Activated naive CD4-positive, alpha-beta T cell treated with anti-CD3 and anti-CD28 coated beads, Interleukin-2, amount 10 ng/mL, durations not matched to agents 7 days and 5 days (primary cell): ENCODE measurements at regions not wholly inside any gene's neighbourhood (a gene's known extent, or its start where the extent isn't known, plus 50 kb on each side); places are given as distances from the start of the nearest gene placed in this dataset.

Experiments
- CTCF ChIA-PET: fragments of 350-600 bp; sonication (Branson Sonifier 250); formaldehyde crosslinking; loops from one replicate; lab custom pipeline; 2021; ENCODE audit warnings: antibody characterized with exemption; lab: Charles Lee
- DNase-seq: peaks from one replicate; pipeline ENCODE4 v3.0.0-alpha.2; 2020
- H3K27ac Mint-ChIP-seq: one replicate; pipeline ENCODE4 v1.8.0; 2021; ENCODE audit warnings: mild to moderate bottlenecking, moderate library complexity, mixed read lengths
- H3K27me3 Mint-ChIP-seq: one replicate; pipeline ENCODE4 v1.8.0; 2021; ENCODE audit warnings: mild to moderate bottlenecking, mixed read lengths
- H3K36me3 Mint-ChIP-seq: one replicate; pipeline ENCODE4 v1.8.0; 2021; ENCODE audit warnings: mixed read lengths
- H3K4me1 Mint-ChIP-seq: one replicate; pipeline ENCODE4 v1.8.0; 2021; ENCODE audit warnings: mixed read lengths
- H3K4me3 Mint-ChIP-seq: one replicate; pipeline ENCODE4 v1.8.0; 2021; ENCODE audit warnings: mild to moderate bottlenecking, moderate library complexity, mixed read lengths
- H3K9me3 Mint-ChIP-seq: one replicate; pipeline ENCODE4 v1.8.0; 2021; ENCODE audit warnings: mixed read lengths

DNA sequence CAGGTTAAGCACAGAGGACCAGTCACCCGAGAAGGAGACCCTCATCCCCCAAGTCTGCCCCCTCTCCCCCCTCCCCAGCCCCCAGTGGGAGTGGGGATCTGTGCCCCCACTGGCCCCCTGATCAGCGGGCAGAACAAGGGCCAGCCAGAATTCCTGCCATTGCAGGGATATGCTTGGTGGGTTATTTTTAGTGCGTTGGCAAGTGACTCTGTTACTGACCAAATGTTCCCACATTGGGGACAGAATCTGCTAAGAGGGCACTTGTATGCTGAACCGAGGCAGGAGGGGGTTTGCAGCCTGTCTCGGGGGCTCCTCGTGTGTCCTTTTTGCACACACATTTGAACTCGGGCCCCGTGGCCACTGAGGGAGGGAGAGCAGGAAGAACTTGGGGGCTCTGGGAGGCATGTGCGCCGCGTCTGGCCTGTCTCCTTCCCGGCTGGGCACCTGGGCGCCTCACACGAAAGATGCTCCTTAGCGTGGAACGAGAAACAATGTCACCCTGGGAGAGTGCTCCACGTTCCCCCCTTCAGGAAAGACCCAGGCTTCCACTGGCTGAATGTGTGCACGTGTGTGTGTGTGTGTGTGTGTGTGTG, 66.4 kb upstream of the CASZ1 start:
- H3K4me3 Mint-ChIP-seq = no peak overlapping the region
- CTCF ChIA-PET = no interaction called here
- H3K27me3 Mint-ChIP-seq = peaks cover 88% of the 10 kb centered on the region
- H3K9me3 Mint-ChIP-seq = no peaks in the 10 kb centered on the region
- DNase-seq = no peak
- H3K36me3 Mint-ChIP-seq = no peaks in the 10 kb centered on the region
- H3K27ac Mint-ChIP-seq = no peak overlapping the region
- peaks cover 10% of the 10 kb centered on the region for H3K4me1 Mint-ChIP-seq

DNA sequence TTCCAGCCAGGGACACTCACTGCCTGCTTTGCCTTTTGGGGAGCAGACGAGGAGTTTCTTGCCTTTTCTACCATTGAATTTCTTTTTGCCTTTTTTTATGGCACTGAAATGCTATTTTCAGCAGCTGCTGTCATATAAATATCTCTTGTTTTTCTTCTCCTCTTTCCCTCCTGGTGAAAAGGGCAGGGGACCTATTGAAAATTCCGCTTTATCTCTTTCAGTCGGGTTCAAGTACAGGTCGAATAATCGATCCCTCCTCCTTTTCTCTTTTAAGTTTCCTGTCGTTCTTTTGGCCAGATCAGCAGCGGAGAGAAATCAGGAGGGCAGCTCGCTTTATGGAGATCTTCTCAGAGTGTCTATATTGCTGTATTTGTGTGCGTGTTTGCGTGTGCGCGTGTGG, 67.4 kb upstream of the CASZ1 start:
- H3K27ac Mint-ChIP-seq = no peak overlapping the region
- H3K36me3 Mint-ChIP-seq = no peaks in the 10 kb centered on the region
- H3K4me3 Mint-ChIP-seq = no peak overlapping the region
- CTCF ChIA-PET = interaction anchor here (0.6 kb wide), 1 partner anchor 913 kb away, joined by 3 read pairs; no protein-coding TSS in a partner anchor
- no peaks in the 10 kb centered on the region for H3K9me3 Mint-ChIP-seq
- no peak for DNase-seq
- H3K27me3 Mint-ChIP-seq = peaks cover 94% of the 10 kb centered on the region
- peaks cover 10% of the 10 kb centered on the region for H3K4me1 Mint-ChIP-seq

DNA sequence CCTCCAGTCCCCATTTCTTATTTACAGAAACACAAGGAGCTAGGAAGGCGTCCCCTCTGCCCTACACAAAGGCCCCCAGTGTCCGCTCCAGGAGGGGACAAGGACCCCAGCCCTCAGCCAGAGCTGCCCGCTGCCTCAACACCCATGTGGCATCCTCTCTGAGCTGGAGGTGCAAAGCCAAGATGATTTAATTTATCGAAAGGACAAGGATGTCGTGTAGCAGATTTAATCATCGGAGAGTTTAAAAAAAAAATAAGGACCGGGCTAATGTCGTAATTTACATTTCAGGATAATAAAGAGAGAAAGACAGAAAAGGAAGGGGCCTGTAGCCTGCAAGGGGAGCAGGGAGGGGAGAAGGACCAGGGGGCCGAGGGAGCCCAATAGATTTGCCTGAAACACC, 68.3 kb upstream of the CASZ1 start:
- peaks cover 98% of the 10 kb centered on the region for H3K27me3 Mint-ChIP-seq
- H3K4me3 Mint-ChIP-seq = no peak overlapping the region
- H3K9me3 Mint-ChIP-seq = no peaks in the 10 kb centered on the region
- H3K36me3 Mint-ChIP-seq = no peaks in the 10 kb centered on the region
- CTCF ChIA-PET = interaction anchor here (0.6 to 1.6 kb wide), 4 partner anchors 131 to 371 kb away, joined by 3 to 4 read pairs (median 4); no protein-coding TSS in a partner anchor
- DNase-seq = no peak
- no peak overlapping the region for H3K27ac Mint-ChIP-seq
- H3K4me1 Mint-ChIP-seq = peaks cover 10% of the 10 kb centered on the region

DNA sequence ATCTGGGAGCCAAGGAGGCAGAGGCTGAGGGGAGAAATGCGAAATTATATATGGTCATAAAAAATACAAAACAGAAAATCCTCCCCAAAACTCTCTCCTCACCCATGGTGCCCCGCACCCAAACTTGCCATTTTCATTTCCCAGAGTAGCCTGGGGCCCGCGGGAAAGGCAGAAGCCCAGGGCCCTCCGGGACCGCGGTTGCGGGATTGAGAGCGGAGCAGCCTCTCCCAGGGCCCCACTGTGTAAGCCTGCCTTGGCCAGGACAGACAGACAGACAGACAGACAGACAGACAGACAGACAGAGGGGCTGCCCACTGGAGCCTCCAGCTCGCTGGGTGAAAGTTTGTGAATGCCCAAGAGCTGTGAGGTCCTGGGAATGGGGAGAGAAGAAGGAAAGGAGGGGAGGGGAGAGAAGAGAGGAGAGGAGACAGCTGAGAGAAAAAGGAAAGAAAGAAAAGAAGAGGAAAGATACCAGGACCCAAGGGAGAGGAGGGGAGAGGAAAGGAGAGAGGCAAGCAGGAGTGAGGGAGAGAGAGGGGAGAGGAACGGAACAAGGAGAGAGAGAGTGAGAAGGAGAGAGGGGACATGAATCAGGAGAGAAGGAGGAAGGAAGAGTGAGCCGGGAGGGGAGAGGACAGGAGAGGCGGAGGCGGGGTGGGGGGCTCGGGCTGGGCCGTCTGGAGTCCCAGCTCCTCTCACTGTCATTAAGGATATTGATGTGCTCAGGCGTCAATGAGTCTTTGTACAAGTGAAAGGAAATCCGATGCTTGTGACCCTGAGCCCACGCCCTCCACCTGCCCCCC, 69.3 kb upstream of the CASZ1 start:
- peaks cover 10% of the 10 kb centered on the region for H3K4me1 Mint-ChIP-seq
- no peaks in the 10 kb centered on the region for H3K36me3 Mint-ChIP-seq
- no peak overlapping the region for H3K4me3 Mint-ChIP-seq
- no peak overlapping the region for H3K27ac Mint-ChIP-seq
- CTCF ChIA-PET = interaction anchor here (0.6 to 1.6 kb wide), 4 partner anchors 15 to 372 kb away, joined by 3 to 4 read pairs (median 4); no protein-coding TSS in a partner anchor
- no peak for DNase-seq
- peaks cover 93% of the 10 kb centered on the region for H3K27me3 Mint-ChIP-seq
- no peaks in the 10 kb centered on the region for H3K9me3 Mint-ChIP-seq

DNA sequence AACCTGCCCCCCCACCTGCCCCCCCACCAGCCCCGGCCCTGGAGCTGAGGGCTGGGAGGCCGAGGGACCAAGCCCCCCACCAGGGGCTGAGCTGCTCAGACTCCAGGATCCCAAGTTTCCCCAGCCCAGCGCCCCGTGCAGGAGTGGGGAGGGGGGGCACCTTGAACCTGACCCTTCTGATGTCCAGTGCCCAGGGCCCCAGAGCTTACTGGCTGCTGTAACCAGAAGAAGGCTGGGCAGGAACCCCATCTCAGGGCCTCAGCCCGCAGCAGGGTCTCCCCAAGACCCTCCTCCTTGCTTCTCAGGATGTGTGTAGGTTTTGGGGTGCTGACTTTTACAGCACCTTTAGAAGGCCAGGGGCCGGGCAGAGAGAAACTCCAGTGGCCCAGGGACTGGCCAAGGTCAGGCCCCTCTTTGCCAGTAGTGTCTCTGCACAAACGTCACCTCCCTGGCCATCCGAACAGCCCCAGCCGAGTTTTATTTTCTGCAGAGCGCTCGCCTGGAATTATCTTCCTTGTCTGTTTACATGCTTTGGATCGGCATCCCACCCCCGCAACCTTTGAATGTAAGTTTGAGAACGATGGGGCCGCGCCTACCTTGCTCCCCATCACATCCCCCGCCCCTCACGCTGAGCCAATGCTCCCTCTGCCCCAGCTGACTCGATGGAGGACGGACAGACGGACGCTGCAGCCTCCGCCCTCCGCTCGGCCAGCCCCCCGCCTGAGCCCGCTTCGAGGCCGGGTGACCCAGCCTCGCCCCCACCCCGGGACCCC, 70.1 kb upstream of the CASZ1 start:
- no peaks in the 10 kb centered on the region for H3K36me3 Mint-ChIP-seq
- peak overlapping the region; percentile 58 for H3K4me3 Mint-ChIP-seq
- DNase-seq = peak; percentile 45
- no peaks in the 10 kb centered on the region for H3K9me3 Mint-ChIP-seq
- peaks cover 90% of the 10 kb centered on the region for H3K27me3 Mint-ChIP-seq
- no peak overlapping the region for H3K27ac Mint-ChIP-seq
- peaks cover 10% of the 10 kb centered on the region for H3K4me1 Mint-ChIP-seq
- CTCF ChIA-PET = interaction anchor here (0.6 to 1.2 kb wide), 3 partner anchors 15 to 357 kb away, joined by 3 read pairs; no protein-coding TSS in a partner anchor

DNA sequence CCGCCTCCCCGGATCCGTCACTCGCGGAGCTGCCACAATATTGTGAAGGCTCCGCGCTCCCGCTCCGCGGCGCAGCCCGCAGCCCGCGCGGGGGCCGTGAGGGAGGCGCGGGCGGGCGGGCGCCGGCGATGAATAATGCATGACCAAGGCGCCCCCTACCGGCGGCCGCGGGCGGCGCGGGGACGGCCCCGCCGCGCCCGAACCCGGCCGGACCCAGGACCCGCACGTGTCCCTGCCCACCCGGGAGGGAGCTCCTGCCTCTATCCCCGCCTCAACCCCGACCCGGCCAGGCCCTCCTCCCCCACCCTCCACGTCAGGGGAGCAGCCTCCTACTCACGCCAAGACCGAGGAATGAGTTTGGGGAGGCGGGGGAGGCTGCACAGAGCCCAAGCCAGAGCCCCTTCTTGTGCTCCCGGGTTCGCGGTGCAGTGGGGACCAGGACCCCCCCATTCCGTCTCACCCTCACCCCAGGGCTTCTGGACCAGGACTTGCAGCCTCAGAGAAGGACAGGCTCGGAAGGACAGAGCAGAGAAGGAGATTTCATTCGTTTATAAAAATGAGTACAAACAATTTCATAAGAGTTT, 70.8 kb upstream of the CASZ1 start:
- peaks cover 10% of the 10 kb centered on the region for H3K4me1 Mint-ChIP-seq
- no peak overlapping the region for H3K4me3 Mint-ChIP-seq
- DNase-seq = peak; percentile 71
- no peak overlapping the region for H3K27ac Mint-ChIP-seq
- no peaks in the 10 kb centered on the region for H3K9me3 Mint-ChIP-seq
- no peaks in the 10 kb centered on the region for H3K36me3 Mint-ChIP-seq
- CTCF ChIA-PET = interaction anchor here (0.6 to 1.6 kb wide), 3 partner anchors 174 to 372 kb away, joined by 3 to 9 read pairs (median 4); no protein-coding TSS in a partner anchor
- H3K27me3 Mint-ChIP-seq = peaks cover 90% of the 10 kb centered on the region

DNA sequence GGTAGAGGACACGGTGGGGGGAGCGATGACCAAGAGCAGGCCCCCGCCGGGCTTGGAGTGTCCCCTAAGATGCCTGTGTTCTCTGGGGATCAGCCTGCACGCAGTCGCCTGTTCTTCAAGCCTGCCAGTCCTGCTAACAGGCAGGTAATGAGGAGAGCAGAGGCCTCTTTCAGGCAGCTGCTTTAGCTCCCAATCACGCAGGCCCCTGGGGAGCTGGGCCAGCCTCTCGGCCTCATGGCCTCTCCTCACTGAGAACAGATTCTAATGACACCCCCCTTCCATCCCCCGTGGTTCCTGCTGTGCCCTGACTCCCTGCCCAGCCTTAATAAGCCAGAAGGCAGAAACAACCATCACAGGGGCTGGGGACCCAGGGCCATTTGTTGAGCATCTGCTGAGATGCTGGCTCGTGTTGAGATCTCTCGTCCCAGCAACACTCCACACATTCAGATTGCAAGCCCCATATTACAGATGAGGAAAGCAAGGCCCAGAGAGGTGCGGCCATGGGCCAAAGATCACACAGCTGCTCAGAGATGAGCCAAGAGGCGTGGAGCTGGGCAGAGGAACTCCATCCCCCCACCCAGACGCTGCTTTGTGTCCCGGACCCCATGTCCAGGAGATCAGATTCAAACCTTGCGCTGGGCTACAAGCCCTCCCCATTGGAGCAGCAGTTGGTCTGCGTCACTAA, 71.6 kb upstream of the CASZ1 start:
- CTCF ChIA-PET = interaction anchor here (1.6 kb wide), 1 partner anchor 373 kb away, joined by 9 read pairs; no protein-coding TSS in a partner anchor
- H3K9me3 Mint-ChIP-seq = no peaks in the 10 kb centered on the region
- H3K36me3 Mint-ChIP-seq = no peaks in the 10 kb centered on the region
- H3K4me3 Mint-ChIP-seq = peak overlapping the region; percentile 21
- DNase-seq = no peak
- peaks cover 86% of the 10 kb centered on the region for H3K27me3 Mint-ChIP-seq
- H3K4me1 Mint-ChIP-seq = peaks cover 10% of the 10 kb centered on the region
- H3K27ac Mint-ChIP-seq = no peak overlapping the region

DNA sequence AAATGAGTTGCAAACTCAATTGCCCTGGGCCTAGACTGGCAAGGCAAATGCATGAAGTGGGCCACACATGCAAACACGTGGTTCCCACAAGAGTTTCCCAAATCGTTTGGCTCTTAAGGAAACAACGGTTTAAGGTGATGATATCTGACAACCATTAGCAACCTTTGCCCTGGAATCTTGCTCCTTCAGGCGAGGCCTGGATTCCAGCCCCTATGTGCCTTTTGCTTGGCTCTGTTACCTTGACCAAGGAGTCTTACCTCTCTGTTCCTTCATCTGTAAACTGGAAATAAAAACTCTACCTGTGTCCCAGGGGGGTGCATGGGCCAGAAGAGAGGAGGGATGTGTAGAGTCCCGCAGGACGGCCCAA, 72.1 kb upstream of the CASZ1 start:
- H3K27me3 Mint-ChIP-seq = peaks cover 86% of the 10 kb centered on the region
- H3K36me3 Mint-ChIP-seq = no peaks in the 10 kb centered on the region
- CTCF ChIA-PET = interaction anchor here (0.7 to 1.6 kb wide), 3 partner anchors 24 to 373 kb away, joined by 3 to 9 read pairs (median 3); no protein-coding TSS in a partner anchor
- no peak overlapping the region for H3K27ac Mint-ChIP-seq
- no peak overlapping the region for H3K4me3 Mint-ChIP-seq
- DNase-seq = no peak
- H3K4me1 Mint-ChIP-seq = peaks cover 10% of the 10 kb centered on the region
- H3K9me3 Mint-ChIP-seq = no peaks in the 10 kb centered on the region

DNA sequence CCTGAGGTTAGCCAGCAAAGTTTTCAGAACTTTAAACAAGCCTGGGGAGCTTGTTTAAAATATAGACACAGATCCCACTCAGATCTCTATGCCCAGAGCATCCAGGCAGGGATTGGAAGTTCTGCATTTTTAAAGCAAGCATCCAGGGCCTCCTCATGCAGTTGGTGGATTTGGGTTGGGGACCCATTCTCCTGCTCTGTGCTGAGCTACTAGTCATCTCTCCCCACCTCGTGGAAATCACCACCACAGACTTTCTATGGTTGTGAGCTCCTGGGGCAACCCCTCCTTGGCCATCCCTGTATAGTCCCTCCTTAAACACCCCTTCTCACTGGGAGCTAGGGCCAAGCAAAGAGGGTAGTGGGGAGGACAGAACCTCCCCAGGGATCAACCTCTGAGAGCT, 73.5 kb upstream of the CASZ1 start:
- CTCF ChIA-PET = interaction anchor here (0.9 to 2.1 kb wide), 4 partner anchors 178 to 375 kb away, joined by 3 to 10 read pairs (median 4); no protein-coding TSS in a partner anchor
- no peak for DNase-seq
- Mint-ChIP-seq H3K27ac (no peak overlapping the region), H3K36me3 (no peaks in the 10 kb centered on the region), H3K4me1 (peaks cover 10% of the 10 kb centered on the region), H3K9me3 (no peaks in the 10 kb centered on the region), H3K27me3 (peaks cover 83% of the 10 kb centered on the region), H3K4me3 (no peak overlapping the region)

DNA sequence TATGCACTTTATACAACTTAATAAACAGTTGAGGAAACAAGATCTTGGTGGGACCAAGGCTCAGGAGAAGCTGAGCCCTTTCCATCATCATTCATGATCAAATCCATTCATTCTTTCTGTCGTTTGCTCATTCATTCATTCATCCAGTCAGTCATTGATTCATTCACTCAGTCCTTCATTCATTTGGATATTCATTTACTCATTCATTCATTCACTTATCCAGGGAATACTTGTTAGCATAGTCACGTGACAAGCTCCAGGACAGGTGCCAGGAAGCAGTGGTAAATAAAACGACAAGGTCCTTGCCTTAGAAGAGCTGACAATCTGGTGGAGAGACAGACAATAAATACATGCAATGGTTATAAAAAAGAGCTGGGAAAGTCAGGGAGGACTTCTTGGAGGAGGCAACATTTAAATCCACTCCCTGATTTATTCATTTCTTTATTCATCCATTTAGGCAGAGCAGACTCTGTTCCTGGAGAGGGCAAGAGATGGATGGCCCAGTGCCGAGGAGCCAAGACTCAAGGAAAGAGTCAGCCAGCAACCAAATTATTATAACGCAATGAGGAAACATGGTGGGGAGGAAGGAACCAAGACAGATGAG, 74.1 kb upstream of the CASZ1 start:
- Mint-ChIP-seq H3K27me3 (peaks cover 80% of the 10 kb centered on the region), H3K4me1 (peaks cover 10% of the 10 kb centered on the region), H3K27ac (no peak overlapping the region), H3K4me3 (no peak overlapping the region), H3K9me3 (no peaks in the 10 kb centered on the region), H3K36me3 (no peaks in the 10 kb centered on the region)
- CTCF ChIA-PET = interaction anchor here (0.9 to 2.1 kb wide), 3 partner anchors 179 to 376 kb away, joined by 3 to 10 read pairs (median 4); no protein-coding TSS in a partner anchor
- DNase-seq = no peak

DNA sequence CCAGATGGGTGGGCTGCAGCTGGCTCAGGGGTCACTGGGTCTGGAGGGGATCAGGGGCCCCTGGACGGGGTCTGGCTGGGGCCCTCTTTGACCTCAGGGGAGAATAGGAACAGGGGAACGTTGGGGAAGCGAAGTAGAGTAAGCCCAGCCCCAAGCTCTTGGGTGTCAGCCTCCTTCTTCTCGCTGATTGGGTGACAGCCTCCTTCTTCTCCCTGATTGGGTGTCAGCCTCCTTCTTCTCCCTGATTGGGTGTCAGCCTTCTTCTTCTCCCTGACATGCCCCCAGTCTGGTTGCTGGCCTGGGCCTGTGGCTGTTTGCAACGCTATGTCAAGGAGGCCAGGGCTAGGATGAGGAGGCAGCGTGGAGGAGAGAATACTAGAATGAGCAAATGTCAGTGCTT, 76.7 kb upstream of the CASZ1 start:
- no peaks in the 10 kb centered on the region for H3K4me1 Mint-ChIP-seq
- H3K27me3 Mint-ChIP-seq = peaks cover 65% of the 10 kb centered on the region
- CTCF ChIA-PET = no interaction called here
- no peak overlapping the region for H3K27ac Mint-ChIP-seq
- no peaks in the 10 kb centered on the region for H3K36me3 Mint-ChIP-seq
- no peak overlapping the region for H3K4me3 Mint-ChIP-seq
- DNase-seq = no peak
- no peaks in the 10 kb centered on the region for H3K9me3 Mint-ChIP-seq

DNA sequence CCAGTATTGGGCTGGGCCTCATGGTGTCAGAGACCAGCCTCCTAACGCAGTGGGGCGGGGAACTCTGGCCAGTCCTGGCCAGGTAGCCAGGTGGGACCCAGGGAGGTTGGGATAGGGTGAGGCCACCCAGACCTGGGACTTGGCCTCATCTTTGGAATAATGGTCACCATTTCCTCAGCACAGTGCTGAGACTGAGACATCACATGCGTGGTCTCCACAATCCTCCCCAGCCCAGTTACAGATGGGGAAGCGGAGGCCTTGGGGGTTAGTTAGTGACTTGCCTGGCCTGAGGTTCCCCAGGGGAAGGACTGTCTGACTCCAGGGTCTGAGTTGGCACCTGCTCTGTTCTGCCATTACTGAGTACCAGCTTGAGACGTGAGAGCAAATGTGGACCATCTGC, 77.9 kb upstream of the CASZ1 start:
- DNase-seq = no peak
- H3K4me1 Mint-ChIP-seq = no peaks in the 10 kb centered on the region
- no peak overlapping the region for H3K4me3 Mint-ChIP-seq
- H3K9me3 Mint-ChIP-seq = no peaks in the 10 kb centered on the region
- peaks cover 53% of the 10 kb centered on the region for H3K27me3 Mint-ChIP-seq
- no peaks in the 10 kb centered on the region for H3K36me3 Mint-ChIP-seq
- no peak overlapping the region for H3K27ac Mint-ChIP-seq
- CTCF ChIA-PET = no interaction called here

DNA sequence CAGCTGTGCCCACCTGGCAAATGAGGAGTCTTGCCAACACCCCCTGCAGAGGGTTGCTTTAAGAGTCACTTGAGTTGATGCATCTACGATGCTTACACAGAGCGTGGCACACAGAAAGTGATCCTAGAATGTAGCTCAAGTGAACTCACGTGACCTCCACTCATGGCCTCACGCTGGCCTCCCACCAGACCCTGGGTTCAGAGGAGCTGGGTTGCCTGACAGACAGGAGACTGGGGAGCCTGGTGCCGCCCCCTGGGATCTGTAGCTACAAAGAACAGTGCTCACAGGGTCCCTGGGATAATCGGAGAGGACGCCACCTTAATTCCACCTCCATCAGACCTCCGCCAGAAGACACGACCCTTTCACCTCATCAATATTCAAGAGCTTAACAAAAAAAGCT, 81.4 kb upstream of the CASZ1 start:
- Mint-ChIP-seq H3K27ac (no peak overlapping the region), H3K27me3 (peaks cover 48% of the 10 kb centered on the region), H3K4me3 (no peak overlapping the region), H3K9me3 (no peaks in the 10 kb centered on the region), H3K4me1 (no peaks in the 10 kb centered on the region), H3K36me3 (no peaks in the 10 kb centered on the region)
- DNase-seq = no peak
- CTCF ChIA-PET = no interaction called here
